Retinal pigment epithelial cell (primary cell): ENCODE measurements at regions not wholly inside any gene's neighbourhood (a gene's known extent, or its start where the extent isn't known, plus 50 kb on each side); places are given as distances from the start of the nearest gene placed in this dataset.

Experiments
- DNase-seq: peaks from one replicate; pipeline ENCODE4 v3.0.0-alpha.2; 2010; ENCODE audit warnings: low read depth
- H3K4me3 ChIP-seq: 2 replicates; pipeline ENCODE4 v1.5.1; 2011; ENCODE audit warnings: mild to moderate bottlenecking, low read length, control low read depth, moderate library complexity
- CTCF ChIP-seq: conservative IDR thresholded peaks from 2 replicates; pipeline ENCODE4 v1.5.1; 2011; ENCODE audit warnings: low read depth, low read length, control low read depth, inconsistent platforms

GRCh38 chr2:18336975-18337374 is 223.5 kb downstream of the RDH14 start:
- DNase-seq, result no peak
- TF ChIP-seq CTCF, result no peak

GRCh38 chr2:18332477-18332876 is 228.0 kb downstream of the RDH14 start:
- H3K4me3 ChIP-seq, result no peak overlapping the region

More at GRCh38 chr2:18336975-18337374, 223.5 kb downstream of the RDH14 start:
- H3K4me3 ChIP-seq, result no peak overlapping the region

GRCh38 chr2:18325118-18325517 is 235.3 kb downstream of the RDH14 start:
- TF ChIP-seq CTCF, result no peak
- no peak overlapping the region for H3K4me3 ChIP-seq
- no peak for DNase-seq

More at GRCh38 chr2:18332477-18332876, 228.0 kb downstream of the RDH14 start:
- TF ChIP-seq CTCF, result no peak
- DNase-seq, result no peak

- no peak for DNase-seq
- H3K4me3 ChIP-seq, result no peak overlapping the region
- no peak for TF ChIP-seq CTCF
Observed at GRCh38 chr2:18319987-18320386, 240.5 kb downstream of the RDH14 start.

- no peak for TF ChIP-seq CTCF
- DNase-seq, result no peak
- no peak overlapping the region for H3K4me3 ChIP-seq
Observed at GRCh38 chr2:18317017-18317416, 243.4 kb downstream of the RDH14 start.

- TF ChIP-seq CTCF, result no peak
Observed at GRCh38 chr2:18312818-18313217, 247.6 kb downstream of the RDH14 start.

GRCh38 chr2:18311420-18312195 is 248.8 kb downstream of the RDH14 start:
- no peak for DNase-seq
- no peak overlapping the region for H3K4me3 ChIP-seq
- TF ChIP-seq CTCF, result no peak

More at GRCh38 chr2:18312818-18313217, 247.6 kb downstream of the RDH14 start:
- no peak overlapping the region for H3K4me3 ChIP-seq
- DNase-seq, result no peak
